IPS-18a (cell line): ENCODE measurements at regions not wholly inside any gene's neighbourhood (a gene's known extent, or its start where the extent isn't known, plus 50 kb on each side); places are given as distances from the start of the nearest gene placed in this dataset.
"Not testable (repeated sequence)": the region's sequence is repeated elsewhere in the genome, so short reads cannot be mapped to it uniquely, and the experiment has no call there.

ENCODE experiments used
- H3K27ac ChIP-seq: one replicate; pipeline ENCODE4 v1.5.1; 2013; ENCODE audit warnings: low read length
- H3K27me3 ChIP-seq: one replicate; pipeline ENCODE4 v1.6.1; 2013; ENCODE audit warnings: mild to moderate bottlenecking, low read length; ENCODE audit not compliant: control insufficient read depth, insufficient read depth
- H3K36me3 ChIP-seq: one replicate; pipeline ENCODE4 v1.6.1; 2013; ENCODE audit warnings: low read depth, low read length; ENCODE audit not compliant: control insufficient read depth
- H3K4me1 ChIP-seq: one replicate; pipeline ENCODE4 v1.6.1; 2013; ENCODE audit warnings: low read depth, low read length; ENCODE audit not compliant: control insufficient read depth
- H3K4me3 ChIP-seq: one replicate; pipeline ENCODE4 v1.5.1; 2013; ENCODE audit warnings: low read length
- H3K9ac ChIP-seq: one replicate; pipeline ENCODE4 v1.6.1; 2013; ENCODE audit warnings: mild to moderate bottlenecking, low read length, moderate library complexity
- H3K9me3 ChIP-seq: one replicate; pipeline ENCODE4 v1.6.1; 2013; ENCODE audit warnings: low read depth, low read length; ENCODE audit not compliant: control insufficient read depth

DNA sequence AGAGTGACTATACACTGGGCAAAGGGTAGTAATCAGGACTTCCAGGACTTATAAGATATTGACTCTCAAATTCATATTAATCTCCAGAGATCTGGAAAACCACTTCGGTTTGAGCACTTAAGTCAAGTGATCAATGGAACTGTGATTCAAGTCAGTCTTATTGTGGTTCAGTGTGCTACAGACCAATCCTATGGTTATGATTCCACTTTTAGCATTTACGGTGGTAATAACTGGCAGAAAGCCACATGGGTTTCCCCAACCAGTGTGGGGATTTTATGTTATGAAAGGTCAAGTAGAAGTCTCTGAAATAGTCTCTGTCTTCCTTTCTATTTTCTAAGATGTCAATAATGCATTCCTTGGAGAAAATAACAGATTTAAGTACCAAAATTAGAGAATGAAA is 151.3 kb upstream of the NEGR1 start:
- no peak overlapping the region for H3K9ac ChIP-seq
- H3K27me3 ChIP-seq = no peaks in the 10 kb centered on the region
- H3K9me3 ChIP-seq = no peaks in the 10 kb centered on the region
- H3K36me3 ChIP-seq = no peaks in the 10 kb centered on the region
- H3K4me3 ChIP-seq = no peak overlapping the region
- H3K4me1 ChIP-seq = no peaks in the 10 kb centered on the region
- no peak overlapping the region for H3K27ac ChIP-seq

DNA sequence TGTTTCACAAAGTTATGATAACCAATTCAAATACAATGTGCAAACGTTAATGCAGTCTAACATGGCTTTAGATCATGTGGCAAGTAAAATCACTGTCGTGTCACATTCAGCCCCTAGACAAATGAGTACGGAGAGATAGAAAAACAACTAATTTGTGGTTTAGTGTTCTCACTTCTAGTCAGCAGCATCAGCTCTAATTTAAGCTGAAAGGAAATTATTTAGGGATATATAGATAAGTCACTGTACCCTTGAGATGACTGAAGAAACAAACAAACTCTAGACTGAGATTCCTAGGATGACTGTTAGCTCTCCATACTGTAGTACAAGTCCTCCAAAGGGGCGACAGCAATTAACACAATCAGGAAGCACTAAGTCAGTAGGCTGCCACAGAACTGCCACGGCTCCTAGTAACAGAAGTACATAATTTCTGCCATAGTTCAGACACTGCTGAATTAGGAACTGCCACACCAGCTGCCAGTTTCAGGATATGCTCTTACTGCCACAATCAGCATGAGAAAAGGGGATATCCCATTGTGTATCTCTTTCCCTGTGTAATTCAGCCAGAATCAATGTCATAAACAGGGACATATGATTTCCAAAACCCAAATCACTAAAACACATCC is 150.4 kb upstream of the NEGR1 start:
- Histone ChIP-seq H3K9ac (no peak overlapping the region), H3K4me1 (no peaks in the 10 kb centered on the region), H3K9me3 (no peaks in the 10 kb centered on the region), H3K27ac (no peak overlapping the region), H3K36me3 (no peaks in the 10 kb centered on the region), H3K4me3 (no peak overlapping the region), H3K27me3 (no peaks in the 10 kb centered on the region)

DNA sequence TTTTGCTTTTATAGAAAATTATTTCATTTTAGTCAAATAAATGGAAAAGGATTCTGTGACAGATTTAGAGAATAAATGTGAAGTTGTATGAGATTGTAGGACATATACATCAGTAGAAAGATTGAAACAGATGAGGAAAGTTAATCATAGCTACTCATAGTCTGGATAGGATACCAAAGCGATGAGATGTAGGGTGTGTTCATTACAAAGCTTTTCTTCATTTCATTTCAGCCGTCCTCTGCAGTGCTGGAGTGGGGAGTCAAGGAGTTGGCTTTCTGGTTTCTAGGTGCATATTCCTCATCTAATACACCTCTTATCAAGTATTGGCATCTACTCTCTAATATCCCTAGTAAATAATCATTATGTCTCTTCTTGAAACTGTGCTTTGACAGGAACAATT is 149.5 kb upstream of the NEGR1 start:
- Histone ChIP-seq H3K27me3 (no peaks in the 10 kb centered on the region), H3K9ac (no peak overlapping the region), H3K36me3 (no peaks in the 10 kb centered on the region), H3K9me3 (no peaks in the 10 kb centered on the region), H3K4me1 (no peaks in the 10 kb centered on the region), H3K4me3 (no peak overlapping the region), H3K27ac (no peak overlapping the region)

DNA sequence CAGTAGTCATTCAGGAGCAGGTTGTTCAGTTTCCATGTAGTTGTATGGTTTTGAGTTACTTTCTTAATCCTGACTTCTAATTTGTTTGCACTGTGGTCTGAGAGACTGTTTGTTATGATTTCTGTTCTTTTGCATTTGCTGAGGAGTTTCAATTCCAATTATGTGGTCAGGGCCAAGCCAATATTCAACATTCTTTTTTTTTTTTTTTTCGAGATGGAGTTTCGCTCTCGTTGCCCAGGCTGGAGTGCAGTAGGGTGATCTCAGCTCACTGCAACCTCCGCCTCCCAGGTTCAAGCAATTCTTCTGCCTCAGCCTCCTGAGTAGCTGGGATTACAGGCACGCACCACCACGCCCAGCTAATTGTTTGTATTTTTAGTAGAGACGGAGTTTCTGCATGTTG is 145.9 kb upstream of the NEGR1 start:
- not testable (repeated sequence) for H3K4me3 ChIP-seq, H3K36me3 ChIP-seq, H3K27me3 ChIP-seq, H3K27ac ChIP-seq, H3K9me3 ChIP-seq, H3K9ac ChIP-seq, H3K4me1 ChIP-seq

DNA sequence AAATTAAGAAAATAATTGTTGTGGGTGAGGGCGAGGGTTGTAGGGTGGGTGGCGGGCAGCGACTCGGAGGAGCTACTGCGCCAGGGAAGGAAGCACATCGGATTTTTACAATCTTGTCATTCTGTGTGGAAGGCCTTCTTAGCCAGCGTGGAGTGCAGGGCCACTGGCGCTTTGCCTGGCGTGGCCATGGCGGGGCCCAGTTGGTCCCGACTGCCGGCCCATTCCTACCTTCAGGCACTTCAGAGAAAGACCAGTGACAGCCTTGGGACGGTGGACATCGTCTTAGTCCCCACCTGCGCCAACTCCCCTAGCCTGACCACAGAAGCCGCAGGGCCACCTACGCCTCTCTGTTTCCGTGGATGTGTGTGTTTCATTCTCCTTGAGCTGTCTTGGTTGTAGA is 136.9 kb upstream of the NEGR1 start:
- Histone ChIP-seq H3K4me3 (no peak overlapping the region), H3K4me1 (no peaks in the 10 kb centered on the region), H3K9ac (no peak overlapping the region), H3K9me3 (no peaks in the 10 kb centered on the region), H3K27me3 (no peaks in the 10 kb centered on the region), H3K36me3 (no peaks in the 10 kb centered on the region), H3K27ac (no peak overlapping the region)

DNA sequence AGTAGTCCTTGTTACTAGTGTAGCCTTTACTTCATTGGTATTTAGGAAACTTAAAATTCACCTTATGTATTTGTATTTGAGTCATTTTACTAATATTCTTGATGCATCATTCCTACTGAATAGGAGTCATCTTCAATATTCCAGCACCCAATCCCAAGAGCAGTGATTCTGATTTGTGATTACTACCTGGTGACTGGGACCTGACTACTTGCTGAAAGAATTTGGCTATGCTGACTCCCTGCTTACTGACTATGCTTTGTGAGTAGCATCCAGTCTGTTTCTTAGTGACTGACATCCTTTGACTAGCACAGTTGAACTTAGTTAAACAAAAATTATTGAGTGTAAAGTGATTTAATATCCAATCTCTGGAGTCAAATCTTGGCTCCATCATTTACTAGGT is 129.9 kb upstream of the NEGR1 start:
- H3K36me3 ChIP-seq = no peaks in the 10 kb centered on the region

DNA sequence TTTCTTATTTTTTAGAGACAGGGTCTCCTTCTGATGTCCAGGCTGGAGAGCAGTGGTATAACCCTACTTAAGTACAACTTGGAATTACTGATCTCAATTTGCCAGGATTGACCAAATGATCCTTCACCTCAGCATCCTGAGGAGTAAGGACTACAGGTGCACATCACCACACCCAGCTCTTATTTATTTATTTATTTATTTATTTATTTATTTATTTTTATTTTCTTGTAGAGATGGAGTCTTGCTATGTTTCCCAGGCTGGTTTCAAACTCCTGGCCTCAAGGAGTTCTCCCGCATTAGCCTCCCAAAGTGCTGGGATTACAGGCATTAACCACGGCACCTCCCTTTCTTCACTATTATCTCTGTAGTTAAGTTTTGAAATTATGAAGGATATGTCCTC is 117.5 kb upstream of the NEGR1 start:
- Histone ChIP-seq H3K27ac (no peak overlapping the region), H3K4me3 (no peak overlapping the region), H3K9me3 (no peaks in the 10 kb centered on the region), H3K36me3 (no peaks in the 10 kb centered on the region), H3K4me1 (no peaks in the 10 kb centered on the region), H3K27me3 (no peaks in the 10 kb centered on the region), H3K9ac (no peak overlapping the region)

More for the DNA sequence above, 129.9 kb upstream of the NEGR1 start:
- H3K4me1 ChIP-seq = no peaks in the 10 kb centered on the region
- no peak overlapping the region for H3K27ac ChIP-seq
- H3K9me3 ChIP-seq = no peaks in the 10 kb centered on the region
- H3K9ac ChIP-seq = no peak overlapping the region
- H3K4me3 ChIP-seq = no peak overlapping the region
- no peaks in the 10 kb centered on the region for H3K27me3 ChIP-seq

DNA sequence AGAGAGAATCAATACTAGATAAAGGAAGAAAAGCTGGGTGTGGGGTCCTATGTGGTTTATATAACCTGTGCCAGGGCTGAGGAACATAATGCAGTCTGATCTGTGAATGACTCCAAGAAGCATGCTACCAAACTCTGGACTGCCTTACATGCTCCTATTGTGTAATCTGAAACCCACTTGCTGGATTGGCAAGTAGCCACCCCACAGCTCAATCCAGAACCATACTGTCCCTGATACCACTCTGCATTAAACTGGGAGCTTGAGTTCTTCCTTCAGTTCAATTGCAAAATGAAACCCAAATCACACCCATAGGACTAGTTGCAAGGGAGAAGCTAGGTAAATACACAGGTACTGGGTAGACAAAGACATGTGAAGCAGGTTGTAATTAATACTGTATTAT is 115.4 kb upstream of the NEGR1 start:
- no peaks in the 10 kb centered on the region for H3K9me3 ChIP-seq
- H3K27me3 ChIP-seq = no peaks in the 10 kb centered on the region
- H3K27ac ChIP-seq = no peak overlapping the region
- no peak overlapping the region for H3K9ac ChIP-seq
- no peaks in the 10 kb centered on the region for H3K4me1 ChIP-seq
- H3K4me3 ChIP-seq = no peak overlapping the region
- no peaks in the 10 kb centered on the region for H3K36me3 ChIP-seq

DNA sequence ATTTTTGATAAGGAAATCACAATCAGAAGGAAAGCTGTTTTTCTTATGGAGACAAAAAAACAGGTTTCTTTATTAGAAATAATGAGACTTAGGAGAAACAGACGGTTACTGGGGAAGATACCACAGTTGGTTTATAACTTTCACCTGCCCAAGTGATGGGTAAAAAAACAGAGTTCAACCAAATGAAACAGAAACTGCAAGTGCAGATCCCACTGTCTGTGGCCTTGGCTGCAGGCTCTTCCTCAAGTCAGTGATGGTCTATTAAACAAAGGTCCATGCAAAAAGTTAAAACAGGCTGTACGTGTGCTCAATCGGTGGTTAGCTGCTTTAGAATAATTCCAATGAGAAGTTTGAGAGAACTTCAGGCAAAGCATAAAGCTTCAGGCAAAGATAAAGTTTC is 112.1 kb upstream of the NEGR1 start:
- Histone ChIP-seq H3K4me1 (no peaks in the 10 kb centered on the region), H3K27me3 (no peaks in the 10 kb centered on the region), H3K4me3 (no peak overlapping the region), H3K36me3 (no peaks in the 10 kb centered on the region), H3K9me3 (no peaks in the 10 kb centered on the region), H3K27ac (no peak overlapping the region), H3K9ac (no peak overlapping the region)

DNA sequence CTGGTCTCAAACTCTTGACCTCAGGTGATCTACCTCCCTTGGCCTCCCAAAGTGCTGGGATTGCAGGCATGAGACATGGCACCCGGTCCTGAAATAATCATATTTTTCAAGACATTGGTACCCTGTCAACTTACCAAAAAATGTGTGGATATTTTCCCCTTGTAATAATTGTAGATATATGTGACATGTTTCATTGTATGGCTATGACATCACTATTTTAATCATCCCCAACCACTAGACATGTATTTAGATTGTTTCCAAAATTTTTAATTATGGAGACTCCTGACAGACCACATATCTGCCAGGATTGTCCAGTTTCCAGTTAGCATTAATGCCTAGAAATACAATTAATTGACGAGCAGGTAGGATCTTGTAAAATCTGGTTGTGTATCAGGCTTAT is 96.7 kb upstream of the NEGR1 start:
- Histone ChIP-seq H3K27ac (no peak overlapping the region), H3K9ac (no peak overlapping the region), H3K4me1 (no peaks in the 10 kb centered on the region), H3K27me3 (no peaks in the 10 kb centered on the region), H3K9me3 (no peaks in the 10 kb centered on the region), H3K4me3 (no peak overlapping the region), H3K36me3 (no peaks in the 10 kb centered on the region)

DNA sequence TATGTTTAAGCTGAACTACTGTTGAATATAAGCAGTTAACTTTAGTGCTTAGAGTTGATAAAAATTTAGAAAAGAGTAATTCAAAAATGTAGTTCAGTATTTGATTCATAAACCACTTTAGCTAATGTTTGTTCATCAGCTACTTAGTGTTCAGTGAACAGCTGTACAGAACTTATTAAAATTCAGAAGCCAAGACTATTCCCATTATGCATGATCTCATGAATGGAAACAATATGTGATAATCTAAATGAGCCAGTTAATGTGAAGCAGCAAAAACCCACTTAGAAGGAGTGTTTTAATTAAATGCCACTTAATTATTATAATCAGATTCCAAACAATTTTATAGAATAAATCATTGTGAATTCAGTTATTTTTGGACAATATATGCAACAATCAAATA is 92.9 kb upstream of the NEGR1 start:
- Histone ChIP-seq H3K36me3 (no peaks in the 10 kb centered on the region), H3K27me3 (no peaks in the 10 kb centered on the region), H3K9me3 (no peaks in the 10 kb centered on the region), H3K9ac (no peak overlapping the region), H3K4me1 (peaks cover 12% of the 10 kb centered on the region), H3K4me3 (no peak overlapping the region), H3K27ac (no peak overlapping the region)

DNA sequence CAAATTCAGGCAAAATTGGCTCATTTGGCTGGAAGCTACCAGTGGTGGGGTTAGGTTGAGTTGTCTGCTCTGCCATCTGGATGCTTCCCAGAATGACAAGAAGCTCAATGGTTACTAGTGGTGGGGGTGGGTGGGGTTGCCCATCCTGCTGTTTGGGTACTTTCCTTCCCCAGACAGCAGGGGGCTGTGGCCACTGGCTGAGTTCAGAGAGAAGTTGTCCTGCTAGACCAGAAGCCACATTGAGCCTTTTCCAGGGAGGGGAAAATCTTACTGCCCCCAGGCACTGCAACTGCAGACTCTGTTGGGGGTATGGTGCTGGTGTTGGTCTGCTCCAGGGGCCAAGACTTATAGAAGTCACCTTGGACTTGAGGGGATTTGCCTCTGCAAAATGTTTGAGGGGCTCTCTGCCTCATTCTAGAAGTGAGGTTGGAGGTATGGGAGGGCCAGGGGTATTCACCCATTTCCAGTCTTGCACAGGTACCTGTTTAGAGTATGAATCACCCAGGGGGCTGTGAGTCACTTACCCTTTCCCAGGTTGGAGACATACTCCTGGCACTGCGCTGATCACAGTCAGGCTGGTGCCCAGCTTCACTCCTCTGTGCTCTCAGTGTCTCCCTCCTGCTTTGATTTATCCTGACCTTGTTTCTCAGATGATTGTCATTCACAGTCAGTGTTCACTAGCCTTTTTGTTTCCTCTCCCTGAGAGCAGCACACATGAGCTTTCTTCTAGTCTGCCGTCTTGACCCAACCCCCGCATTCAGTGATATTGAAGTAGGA is 89.1 kb upstream of the NEGR1 start:
- H3K27ac ChIP-seq = no peak overlapping the region
- H3K36me3 ChIP-seq = no peaks in the 10 kb centered on the region
- H3K4me3 ChIP-seq = no peak overlapping the region
- H3K9ac ChIP-seq = no peak overlapping the region
- no peaks in the 10 kb centered on the region for H3K9me3 ChIP-seq
- H3K4me1 ChIP-seq = peaks cover 12% of the 10 kb centered on the region
- H3K27me3 ChIP-seq = no peaks in the 10 kb centered on the region
